HCT116 (cell line): ENCODE measurements at regions not wholly inside any gene's neighbourhood (a gene's known extent, or its start where the extent isn't known, plus 50 kb on each side); places are given as distances from the start of the nearest gene placed in this dataset.

Source experiments
- ATAC-seq: fragments of 200-7000 bp; cut with Tn5 transposase; 2 replicates; pipeline ENCODE4 v1.9.1; 2020; ENCODE audit warnings: mild to moderate bottlenecking, moderate library complexity
- BruUV-seq: library from RNA; stranded (reverse); fragments of 400-500 nt; replicated peaks from 2 replicates; lab custom pipeline; 2021; lab: Mats Ljungman, UMichigan
- CTCF ChIA-PET: fragments of 300-600 bp; sonication (Branson Sonifier 250); formaldehyde crosslinking; loops from one replicate; lab custom pipeline; 2021; ENCODE audit warnings: antibody characterized with exemption; lab: Charles Lee
- POLR2A ChIA-PET: fragments of 300-600, 350-600 bp; sonication (Branson Sonifier 250); formaldehyde crosslinking; loops from one replicate; lab custom pipeline; 2021; ENCODE audit warnings: antibody characterized with exemption; lab: Charles Lee
- RAD21 ChIA-PET, 2 experiments: fragments of 300-600 bp; sonication (Branson Sonifier 250); formaldehyde crosslinking; loops; one replicate each; lab custom pipeline; 2023; ENCODE audit warnings: low total read pairs in 2 of 2; ENCODE audit not compliant: uncharacterized antibody in 2 of 2, unreplicated experiment in 2 of 2, low non-redundant PET in 1 of 2; lab: Charles Lee
- DNase-seq: peaks from one replicate; pipeline ENCODE4 v3.0.0-alpha.2; 2010; ENCODE audit warnings: low read depth, low spot score
- H2AFZ ChIP-seq: fragments of 200-600 bp; shearing (Covaris generic), sonication (generic); 2 replicates; pipeline ENCODE4 v1.6.1; 2017; ENCODE audit warnings: low read depth, mixed run types, mixed read lengths, antibody characterized with exemption, low read length; ENCODE audit not compliant: poor library complexity, severe bottlenecking
- H3K27ac ChIP-seq: 2 replicates; pipeline ENCODE4 v1.5.1; 2012; ENCODE audit warnings: low read depth, low read length
- H3K27me3 ChIP-seq: fragments of 200-600 bp; sonication (generic); 2 replicates; pipeline ENCODE4 v1.6.1; 2016; ENCODE audit warnings: mixed run types, low read length, mixed read lengths; ENCODE audit not compliant: insufficient read depth
- H3K36me3 ChIP-seq, 2 experiments: fragments of 200-500 bp in 1 of 2; fragments of 200-600 bp in 1 of 2; sonication (Bioruptor generic) in 1 of 2; sonication (generic) in 1 of 2; 2 replicates each; pipeline versions ENCODE4 v1.5.1 to v1.6.1; 2014 to 2016; ENCODE audit warnings: low read length in 2 of 2, inconsistent platforms in 1 of 2, mixed read lengths in 1 of 2, mixed run types in 1 of 2; ENCODE audit not compliant: insufficient read depth in 2 of 2, control insufficient read depth in 1 of 2
- H3K4me1 ChIP-seq, 2 experiments: fragments of 200-600 bp in 1 of 2; sonication (generic) in 1 of 2; 2 replicates each; pipeline versions ENCODE4 v1.5.1 to v1.6.1; 2012 to 2017; ENCODE audit warnings: low read length in 2 of 2, inconsistent platforms in 1 of 2, mild to moderate bottlenecking in 1 of 2, mixed read lengths in 1 of 2, mixed run types in 1 of 2, moderate library complexity in 1 of 2; ENCODE audit not compliant: insufficient read depth in 2 of 2, control insufficient read depth in 1 of 2
- H3K4me2 ChIP-seq: fragments of 200-600 bp; sonication (generic); 2 replicates; pipeline ENCODE4 v1.6.1; 2017; ENCODE audit warnings: mixed run types, low read length, mixed read lengths
- H3K4me3 ChIP-seq, 2 experiments: fragments of 200-600 bp in 1 of 2; sonication (generic) in 1 of 2; replicated peaks in 1 of 2; 2 replicates each; pipeline ENCODE4 v1.5.1; 2011 to 2016; ENCODE audit warnings: low read length in 2 of 2, control low read depth in 1 of 2, low read depth in 1 of 2, mild to moderate bottlenecking in 1 of 2, mixed read lengths in 1 of 2, mixed run types in 1 of 2
- H3K79me2 ChIP-seq: fragments of 200-600 bp; sonication (generic); 2 replicates; pipeline ENCODE4 v1.6.1; 2017; ENCODE audit warnings: mild to moderate bottlenecking, mixed run types, low read length, moderate library complexity, mixed read lengths; ENCODE audit not compliant: insufficient read depth
- H3K9ac ChIP-seq: fragments of 200-600 bp; sonication (generic); 2 replicates; pipeline ENCODE4 v1.6.1; 2016; ENCODE audit warnings: low read length, mixed read lengths
- H3K9me2 ChIP-seq: fragments of 200-600 bp; sonication (generic), shearing (Covaris generic); 2 replicates; pipeline ENCODE4 v1.6.1; 2017; ENCODE audit warnings: mixed run types, mild to moderate bottlenecking, moderate library complexity; ENCODE audit not compliant: insufficient read depth
- H3K9me3 ChIP-seq, 2 experiments: fragments of 200-500 bp in 1 of 2; fragments of 200-600 bp in 1 of 2; sonication (Bioruptor generic) in 1 of 2; sonication (generic) in 1 of 2; 2 replicates each; pipeline ENCODE4 v1.6.1; 2014 to 2017; ENCODE audit warnings: low read length in 2 of 2, mixed read lengths in 2 of 2, inconsistent platforms in 1 of 2, low read depth in 1 of 2, mild to moderate bottlenecking in 1 of 2, mixed run types in 1 of 2, moderate library complexity in 1 of 2; ENCODE audit not compliant: control insufficient read depth in 1 of 2, insufficient read depth in 1 of 2
- H4K20me1 ChIP-seq: fragments of 200-600 bp; sonication (generic), shearing (Covaris generic); 2 replicates; pipeline ENCODE4 v1.6.1; 2017; ENCODE audit warnings: mixed run types, mild to moderate bottlenecking, moderate library complexity; ENCODE audit not compliant: insufficient read depth
- CEBPB ChIP-seq: IDR thresholded peaks from 2 replicates; pipeline ENCODE4 v1.6.1; 2012; ENCODE audit warnings: low read depth
- EZH2phosphoT487 ChIP-seq: fragments of 200-600 bp; IDR thresholded peaks from 2 replicates; pipeline ENCODE4 v1.6.1; 2018; ENCODE audit warnings: antibody characterized with exemption, borderline replicate concordance
- FOSL1 ChIP-seq: IDR thresholded peaks from 2 replicates; pipeline ENCODE4 v1.6.1; 2012; ENCODE audit warnings: low read depth
- JUND ChIP-seq: IDR thresholded peaks from 2 replicates; pipeline ENCODE4 v1.6.1; 2012
- MAX ChIP-seq: IDR thresholded peaks from 2 replicates; pipeline ENCODE4 v1.6.1; 2012
- POLR2AphosphoS5 ChIP-seq: IDR thresholded peaks from 2 replicates; pipeline ENCODE4 v1.6.1; 2011; ENCODE audit warnings: mild to moderate bottlenecking, low read depth, low read length, moderate library complexity
- RAD21 ChIP-seq: IDR thresholded peaks from 2 replicates; pipeline ENCODE4 v1.6.1; 2012; ENCODE audit warnings: low read depth, mild to moderate bottlenecking
- SIN3A ChIP-seq: IDR thresholded peaks from 2 replicates; pipeline ENCODE4 v1.6.1; 2012; ENCODE audit warnings: low read depth
- SP1 ChIP-seq: IDR thresholded peaks from 2 replicates; pipeline ENCODE4 v1.6.1; 2012; ENCODE audit warnings: low read depth
- SRF ChIP-seq: IDR thresholded peaks from 2 replicates; pipeline ENCODE4 v1.6.1; 2012; ENCODE audit warnings: low read depth
- ZFX ChIP-seq: fragments of 450-650 bp; IDR thresholded peaks from 2 replicates; pipeline ENCODE4 v1.6.1; 2017
- ZNF274 ChIP-seq: fragments of 200-500 bp; sonication (Bioruptor generic); IDR thresholded peaks from 2 replicates; pipeline ENCODE4 v1.6.1; 2014; ENCODE audit warnings: mild to moderate bottlenecking, low read depth, low read length, inconsistent platforms
- intact Hi-C: fragments of 100-400 bp; cut with micrococcal nuclease; formaldehyde crosslinking; loops from 2 replicates; pipeline ENCODE4 v1.10.0; 2022
- TF ChIP-seq, protein P1 (sequence below): IDR thresholded peaks from 2 replicates; pipeline ENCODE4 v1.6.1; 2012; ENCODE audit warnings: low read depth
- TF ChIP-seq, protein P2 (sequence below), 3 experiments: fragments of 200-600 bp in 1 of 3; sonication (generic) in 1 of 3; IDR thresholded peaks in 2 of 3; conservative IDR thresholded peaks in 1 of 3; 2 replicates each; pipeline ENCODE4 v1.5.1; 2012 to 2017; ENCODE audit warnings: low read depth in 2 of 3, low read length in 2 of 3, antibody characterized with exemption in 1 of 3, borderline replicate concordance in 1 of 3, control low read depth in 1 of 3, mild to moderate bottlenecking in 1 of 3, mixed read lengths in 1 of 3, mixed run types in 1 of 3, moderate library complexity in 1 of 3; ENCODE audit not compliant: insufficient read depth in 1 of 3

GRCh38 chr1:217969428-217969827 is 315.7 kb upstream of the RRP15 start:
- CTCF ChIA-PET, result no interaction called here

DNA sequence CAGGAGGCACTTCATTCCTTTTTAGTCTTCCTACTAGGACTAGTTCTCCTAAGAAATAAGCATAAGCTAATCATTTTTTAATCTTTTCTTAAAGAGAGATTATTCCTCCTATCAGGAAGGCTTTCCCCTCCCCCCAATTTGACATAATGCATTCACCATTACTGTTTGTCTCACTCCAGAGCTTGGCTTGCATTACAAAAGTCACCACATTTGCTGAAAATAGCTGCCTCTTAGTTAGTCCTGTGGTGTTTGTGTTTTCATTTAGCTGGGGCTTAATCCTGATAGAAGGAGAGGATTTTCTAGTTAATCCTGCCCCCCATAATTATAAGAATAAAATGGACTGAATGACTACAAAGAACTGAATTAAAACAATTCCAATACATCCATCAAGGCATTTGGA is 307.1 kb upstream of the RRP15 start:
- no peaks in the 10 kb centered on the region for H3K79me2 ChIP-seq
- no peak overlapping the region for H3K4me3 ChIP-seq
- H3K4me2 ChIP-seq, result no peak overlapping the region
- H3K9ac ChIP-seq, result no peak overlapping the region
- DNase-seq, result no peak
- no peaks in the 10 kb centered on the region for H3K9me2 ChIP-seq
- no peaks in the 10 kb centered on the region for H3K27me3 ChIP-seq
- no peak overlapping the region for H2AFZ ChIP-seq
- no peaks in the 10 kb centered on the region for H3K4me1 ChIP-seq
- no peaks in the 10 kb centered on the region for H4K20me1 ChIP-seq
- ChIA-PET RAD21 (no interaction called here), POLR2A (no interaction called here), CTCF (no interaction called here)
- TF ChIP-seq SP1 (no peak), EZH2phosphoT487 (no peak), JUND (no peak), ZNF274 (no peak), ZFX (no peak), RAD21 (no peak), SRF (no peak), SIN3A (no peak)
- TF ChIP-seq, protein P1, sequence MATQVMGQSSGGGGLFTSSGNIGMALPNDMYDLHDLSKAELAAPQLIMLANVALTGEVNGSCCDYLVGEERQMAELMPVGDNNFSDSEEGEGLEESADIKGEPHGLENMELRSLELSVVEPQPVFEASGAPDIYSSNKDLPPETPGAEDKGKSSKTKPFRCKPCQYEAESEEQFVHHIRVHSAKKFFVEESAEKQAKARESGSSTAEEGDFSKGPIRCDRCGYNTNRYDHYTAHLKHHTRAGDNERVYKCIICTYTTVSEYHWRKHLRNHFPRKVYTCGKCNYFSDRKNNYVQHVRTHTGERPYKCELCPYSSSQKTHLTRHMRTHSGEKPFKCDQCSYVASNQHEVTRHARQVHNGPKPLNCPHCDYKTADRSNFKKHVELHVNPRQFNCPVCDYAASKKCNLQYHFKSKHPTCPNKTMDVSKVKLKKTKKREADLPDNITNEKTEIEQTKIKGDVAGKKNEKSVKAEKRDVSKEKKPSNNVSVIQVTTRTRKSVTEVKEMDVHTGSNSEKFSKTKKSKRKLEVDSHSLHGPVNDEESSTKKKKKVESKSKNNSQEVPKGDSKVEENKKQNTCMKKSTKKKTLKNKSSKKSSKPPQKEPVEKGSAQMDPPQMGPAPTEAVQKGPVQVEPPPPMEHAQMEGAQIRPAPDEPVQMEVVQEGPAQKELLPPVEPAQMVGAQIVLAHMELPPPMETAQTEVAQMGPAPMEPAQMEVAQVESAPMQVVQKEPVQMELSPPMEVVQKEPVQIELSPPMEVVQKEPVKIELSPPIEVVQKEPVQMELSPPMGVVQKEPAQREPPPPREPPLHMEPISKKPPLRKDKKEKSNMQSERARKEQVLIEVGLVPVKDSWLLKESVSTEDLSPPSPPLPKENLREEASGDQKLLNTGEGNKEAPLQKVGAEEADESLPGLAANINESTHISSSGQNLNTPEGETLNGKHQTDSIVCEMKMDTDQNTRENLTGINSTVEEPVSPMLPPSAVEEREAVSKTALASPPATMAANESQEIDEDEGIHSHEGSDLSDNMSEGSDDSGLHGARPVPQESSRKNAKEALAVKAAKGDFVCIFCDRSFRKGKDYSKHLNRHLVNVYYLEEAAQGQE, result no peak
- H3K9me3 ChIP-seq, result no peaks in the 10 kb centered on the region
- no TSS peak for BruUV-seq
- H3K27ac ChIP-seq, result no peak overlapping the region
- intact Hi-C loops, result no loop called here
- ATAC-seq, result no peak
- H3K36me3 ChIP-seq, result no peaks in the 10 kb centered on the region

More at GRCh38 chr1:217969428-217969827, 315.7 kb upstream of the RRP15 start:
- Histone ChIP-seq H3K4me2 (no peak overlapping the region), H3K27ac (no peak overlapping the region), H3K9ac (no peak overlapping the region), H3K36me3 (no peaks in the 10 kb centered on the region), H3K27me3 (peaks cover 14% of the 10 kb centered on the region; the same call in 1 of the 2 replicates), H3K4me1 (no peaks in the 10 kb centered on the region), H4K20me1 (no peaks in the 10 kb centered on the region), H3K79me2 (no peaks in the 10 kb centered on the region), H3K9me2 (no peaks in the 10 kb centered on the region), H2AFZ (no peak overlapping the region), H3K9me3 (no peaks in the 10 kb centered on the region; a peak in 1 of 4 replicates), H3K4me3 (no peak overlapping the region)
- ChIA-PET RAD21 (no interaction called here), POLR2A (no interaction called here)
- intact Hi-C loops, result no loop called here
- no peak for TF ChIP-seq RAD21
- TF ChIP-seq POLR2AphosphoS5, result no peak
- no peak for TF ChIP-seq ZNF274
- TF ChIP-seq CEBPB, result no peak
- TF ChIP-seq, protein P2, sequence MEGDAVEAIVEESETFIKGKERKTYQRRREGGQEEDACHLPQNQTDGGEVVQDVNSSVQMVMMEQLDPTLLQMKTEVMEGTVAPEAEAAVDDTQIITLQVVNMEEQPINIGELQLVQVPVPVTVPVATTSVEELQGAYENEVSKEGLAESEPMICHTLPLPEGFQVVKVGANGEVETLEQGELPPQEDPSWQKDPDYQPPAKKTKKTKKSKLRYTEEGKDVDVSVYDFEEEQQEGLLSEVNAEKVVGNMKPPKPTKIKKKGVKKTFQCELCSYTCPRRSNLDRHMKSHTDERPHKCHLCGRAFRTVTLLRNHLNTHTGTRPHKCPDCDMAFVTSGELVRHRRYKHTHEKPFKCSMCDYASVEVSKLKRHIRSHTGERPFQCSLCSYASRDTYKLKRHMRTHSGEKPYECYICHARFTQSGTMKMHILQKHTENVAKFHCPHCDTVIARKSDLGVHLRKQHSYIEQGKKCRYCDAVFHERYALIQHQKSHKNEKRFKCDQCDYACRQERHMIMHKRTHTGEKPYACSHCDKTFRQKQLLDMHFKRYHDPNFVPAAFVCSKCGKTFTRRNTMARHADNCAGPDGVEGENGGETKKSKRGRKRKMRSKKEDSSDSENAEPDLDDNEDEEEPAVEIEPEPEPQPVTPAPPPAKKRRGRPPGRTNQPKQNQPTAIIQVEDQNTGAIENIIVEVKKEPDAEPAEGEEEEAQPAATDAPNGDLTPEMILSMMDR (IDR thresholded peaks at IDR 0.05 in 2 of 3, conservative IDR thresholded peaks at IDR 0.05 in 1 of 3; ENCODE audit: borderline replicate concordance in 1 of 3, insufficient read depth in 1 of 3, low read depth in 2 of 3, low read length in 2 of 3), result no peak
- TF ChIP-seq MAX, result no peak
- no peak for TF ChIP-seq FOSL1
- no TSS peak for BruUV-seq
- DNase-seq (no peak), ATAC-seq (no peak)
